ENCODE measurements at regions not wholly inside any gene's neighbourhood (a gene's known extent, or its start where the extent isn't known, plus 50 kb on each side); places are given as distances from the start of the nearest gene placed in this dataset.
A peak's percentile ranks its signal among the peaks of the same experiment; 100 is the strongest.
"Not testable (repeated sequence)": the region's sequence is repeated elsewhere in the genome, so short reads cannot be mapped to it uniquely, and the experiment has no call there.

DNA sequence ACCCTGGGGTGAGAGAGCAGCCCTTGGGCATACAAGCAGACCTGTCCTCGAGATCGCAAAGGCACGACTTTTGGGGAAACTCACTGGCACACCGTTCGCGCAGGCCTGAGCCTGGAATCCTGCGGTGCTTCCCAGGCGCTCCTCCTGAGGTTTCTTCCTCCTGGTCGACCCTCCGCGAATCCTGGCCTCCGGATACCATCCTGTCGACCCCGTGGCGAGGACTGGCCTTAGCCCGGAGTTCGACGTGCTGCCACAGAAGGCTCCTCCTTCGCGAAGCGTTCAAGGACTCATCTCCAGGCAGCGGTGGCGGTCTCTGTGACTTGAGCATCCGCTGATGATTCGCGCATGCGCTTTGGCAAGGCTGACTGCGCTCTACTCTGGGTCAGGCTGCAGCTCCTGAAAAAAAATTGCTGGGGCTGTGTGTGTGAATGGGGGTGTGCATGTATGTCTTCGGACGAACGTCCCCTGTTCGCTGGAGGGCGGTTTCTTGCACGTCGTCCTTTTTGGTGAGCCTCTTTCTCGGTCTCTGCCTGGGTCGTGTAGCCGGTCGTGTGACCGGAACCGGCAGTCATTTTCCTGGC is 64.4 kb upstream of the ZNF527 start:
- no TSS peak for BruUV-seq (replicated peaks)
- intact Hi-C loops (cut with micrococcal nuclease; ENCODE audit: unreplicated experiment), result no loop called here

DNA sequence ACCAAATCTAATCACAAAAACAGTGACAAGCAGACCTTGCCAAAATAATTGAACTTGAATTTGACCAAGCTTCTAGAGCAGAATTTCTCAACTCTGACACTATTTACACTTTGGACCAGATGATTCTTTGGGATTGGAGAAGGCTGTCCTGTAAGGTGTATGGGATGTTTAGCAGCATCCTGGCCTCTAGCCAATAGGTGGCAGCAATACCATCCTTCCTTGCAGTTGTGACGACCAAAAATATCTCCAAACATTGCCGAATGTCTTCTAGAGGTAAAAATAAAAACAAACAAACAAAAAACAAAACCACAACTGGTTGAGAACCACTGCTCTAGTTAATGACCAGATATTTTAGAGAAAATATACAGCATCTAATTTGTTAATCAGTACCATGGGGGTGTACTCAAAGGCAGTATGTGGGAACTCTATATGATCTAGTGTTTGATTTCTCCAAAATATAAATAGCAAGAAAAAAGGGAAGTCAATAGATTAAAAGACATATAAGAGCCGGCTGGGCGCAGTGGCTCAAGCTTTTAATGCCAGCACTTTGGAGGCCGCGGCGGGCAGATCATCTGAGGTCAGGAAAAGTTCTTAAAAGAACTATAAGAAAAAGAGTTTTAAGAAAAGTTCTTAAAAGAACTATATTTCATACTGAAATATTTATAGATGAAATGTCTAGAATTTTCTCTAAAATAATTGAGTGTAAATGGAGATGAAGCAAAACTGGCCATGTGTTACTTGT is 60.9 kb upstream of the ZNF527 start:
- H3K36me3 ChIP-seq (ENCODE audit: insufficient read depth, low read length, poor library complexity, severe bottlenecking), result no peaks in the 10 kb centered on the region
- H3K4me1 ChIP-seq (ENCODE audit: insufficient read depth, low read length, poor library complexity, severe bottlenecking), result no peaks in the 10 kb centered on the region
- BruUV-seq (replicated peaks), result no TSS peak
- H3K9me3 ChIP-seq (ENCODE audit: low read depth, low read length, poor library complexity, severe bottlenecking), result no peaks in the 10 kb centered on the region
- TF ChIP-seq, protein P1, sequence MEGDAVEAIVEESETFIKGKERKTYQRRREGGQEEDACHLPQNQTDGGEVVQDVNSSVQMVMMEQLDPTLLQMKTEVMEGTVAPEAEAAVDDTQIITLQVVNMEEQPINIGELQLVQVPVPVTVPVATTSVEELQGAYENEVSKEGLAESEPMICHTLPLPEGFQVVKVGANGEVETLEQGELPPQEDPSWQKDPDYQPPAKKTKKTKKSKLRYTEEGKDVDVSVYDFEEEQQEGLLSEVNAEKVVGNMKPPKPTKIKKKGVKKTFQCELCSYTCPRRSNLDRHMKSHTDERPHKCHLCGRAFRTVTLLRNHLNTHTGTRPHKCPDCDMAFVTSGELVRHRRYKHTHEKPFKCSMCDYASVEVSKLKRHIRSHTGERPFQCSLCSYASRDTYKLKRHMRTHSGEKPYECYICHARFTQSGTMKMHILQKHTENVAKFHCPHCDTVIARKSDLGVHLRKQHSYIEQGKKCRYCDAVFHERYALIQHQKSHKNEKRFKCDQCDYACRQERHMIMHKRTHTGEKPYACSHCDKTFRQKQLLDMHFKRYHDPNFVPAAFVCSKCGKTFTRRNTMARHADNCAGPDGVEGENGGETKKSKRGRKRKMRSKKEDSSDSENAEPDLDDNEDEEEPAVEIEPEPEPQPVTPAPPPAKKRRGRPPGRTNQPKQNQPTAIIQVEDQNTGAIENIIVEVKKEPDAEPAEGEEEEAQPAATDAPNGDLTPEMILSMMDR (conservative IDR thresholded peaks at IDR 0.05; ENCODE audit: low read depth, low read length), result peak; percentile 27; the same call in 1 of the 2 replicates
- no peak for TF ChIP-seq EZH2 (IDR thresholded peaks at IDR 0.05; ENCODE audit: borderline replicate concordance, low read depth, low read length, poor library complexity, severe bottlenecking)
- ChIA-PET POLR2A (ENCODE audit: low non-redundant PET) (no interaction called here), CTCF (no interaction called here)
- no peak for DNase-seq (ENCODE audit: low spot score)
- intact Hi-C loops (cut with micrococcal nuclease; ENCODE audit: unreplicated experiment), result no loop called here
- no peak overlapping the region for H3K4me3 ChIP-seq (ENCODE audit: low read depth, low read length, poor library complexity, severe bottlenecking)
- H3K27me3 ChIP-seq (replicated peaks; ENCODE audit: insufficient read depth, low read depth, low read length, poor library complexity), result no peaks in the 10 kb centered on the region
- H3K27ac ChIP-seq (ENCODE audit: low read depth, low read length, poor library complexity, severe bottlenecking), result no peak overlapping the region

More for the DNA sequence above, 64.4 kb upstream of the ZNF527 start:
- Histone ChIP-seq H3K36me3 (ENCODE audit: insufficient read depth, low read length, poor library complexity, severe bottlenecking) (no peaks in the 10 kb centered on the region), H3K27ac (ENCODE audit: low read depth, low read length, poor library complexity, severe bottlenecking) (no peak overlapping the region), H3K9me3 (ENCODE audit: low read depth, low read length, poor library complexity, severe bottlenecking) (no peaks in the 10 kb centered on the region), H3K27me3 (replicated peaks; ENCODE audit: insufficient read depth, low read depth, low read length, poor library complexity) (no peaks in the 10 kb centered on the region), H3K4me3 (ENCODE audit: low read depth, low read length, poor library complexity, severe bottlenecking) (no peak overlapping the region), H3K4me1 (ENCODE audit: insufficient read depth, low read length, poor library complexity, severe bottlenecking) (no peaks in the 10 kb centered on the region)
- TF ChIP-seq, protein P1 (conservative IDR thresholded peaks at IDR 0.05; ENCODE audit: low read depth, low read length), result no peak
- TF ChIP-seq EZH2 (IDR thresholded peaks at IDR 0.05; ENCODE audit: borderline replicate concordance, low read depth, low read length, poor library complexity, severe bottlenecking), result no peak
- POLR2A ChIA-PET (ENCODE audit: low non-redundant PET), result no interaction called here
- DNase-seq (ENCODE audit: low spot score), result no peak
- CTCF ChIA-PET, result no interaction called here

DNA sequence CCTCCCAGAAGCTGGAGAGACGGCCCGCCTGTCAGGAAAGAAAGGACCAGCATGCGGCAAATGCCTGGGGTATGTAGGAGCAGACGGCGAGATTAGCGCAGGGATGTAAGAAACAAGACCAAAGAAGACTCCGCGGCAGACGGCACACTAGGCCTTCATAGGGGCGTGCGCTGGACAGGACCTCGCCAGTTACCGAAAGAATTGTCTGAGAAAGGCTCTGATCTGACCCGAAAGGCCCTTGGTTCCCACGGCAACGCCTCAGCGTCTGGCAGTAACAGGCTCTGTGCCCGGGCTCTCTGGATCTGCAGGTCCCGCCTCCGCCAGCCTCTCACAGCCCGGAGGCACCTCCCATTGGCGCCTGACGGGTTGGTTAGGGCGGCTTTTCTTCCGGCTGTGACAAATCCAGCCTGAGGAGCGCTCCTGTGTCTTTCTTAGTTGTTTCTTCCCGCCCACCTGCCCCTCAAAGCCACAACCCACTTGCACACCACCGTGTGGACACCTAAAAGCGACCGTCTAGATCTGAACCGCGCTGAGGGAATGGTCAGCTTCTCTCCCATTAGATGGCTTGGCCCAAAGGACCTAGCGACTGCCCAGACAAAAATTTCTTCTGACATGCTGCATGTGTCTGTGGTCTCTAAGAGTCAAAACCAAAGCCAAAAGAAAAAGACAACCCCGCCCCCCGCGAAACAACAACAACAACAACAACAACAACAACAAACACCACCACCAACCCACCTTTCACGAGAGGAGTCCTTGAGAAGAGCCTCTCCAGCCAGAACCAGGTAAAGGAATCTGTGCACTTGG is 58.2 kb upstream of the ZNF527 start:
- DNase-seq (ENCODE audit: low spot score), result peak; percentile 37
- H3K27me3 ChIP-seq (replicated peaks; ENCODE audit: insufficient read depth, low read depth, low read length, poor library complexity); H3K9me3 ChIP-seq (ENCODE audit: low read depth, low read length, poor library complexity, severe bottlenecking); CTCF ChIA-PET; H3K4me1 ChIP-seq (ENCODE audit: insufficient read depth, low read length, poor library complexity, severe bottlenecking); BruUV-seq (replicated peaks); intact Hi-C loops (cut with micrococcal nuclease; ENCODE audit: unreplicated experiment); H3K27ac ChIP-seq (ENCODE audit: low read depth, low read length, poor library complexity, severe bottlenecking); H3K36me3 ChIP-seq (ENCODE audit: insufficient read depth, low read length, poor library complexity, severe bottlenecking): not testable (repeated sequence)
- peak overlapping the region; percentile 26 for H3K4me3 ChIP-seq (ENCODE audit: low read depth, low read length, poor library complexity, severe bottlenecking)
- POLR2A ChIA-PET (ENCODE audit: low non-redundant PET), result interaction anchor here (0.7 kb wide), 1 partner anchor 22 kb away, joined by 3 read pairs; a partner anchor contains a TSS

Data from A673 (cell line).